ENCODE measurements at regions not wholly inside any gene's neighbourhood (a gene's known extent, or its start where the extent isn't known, plus 50 kb on each side); places are given as distances from the start of the nearest gene placed in this dataset.

GRCh38 chr7:153840861-153841260 lies 211.3 kb upstream of the DPP6 start:
- no peak overlapping the region for H3K4me3 ChIP-seq (ENCODE audit: low read length in 2 of 2)
- peaks cover 0 to 3% (median 0%) of the 10 kb centered on the region in 3 experiments for H3K27me3 ChIP-seq (ENCODE audit: control insufficient read depth in 3 of 3, insufficient read depth in 3 of 3, low read depth in 1 of 3, low read length in 3 of 3)
- peaks cover 0 to 2% of the 10 kb centered on the region in 2 donors for H3K4me1 ChIP-seq (ENCODE audit: control insufficient read depth in 2 of 2, insufficient read depth in 1 of 2, low read depth in 1 of 2, low read length in 2 of 2)
- H2AFZ ChIP-seq (ENCODE audit: low read length) = no peak overlapping the region
- H4K91ac ChIP-seq (ENCODE audit: low read depth, low read length, poor library complexity) = no peak overlapping the region
- no peak overlapping the region for H2BK5ac ChIP-seq (ENCODE audit: low read length)
- no peak overlapping the region for H2BK15ac ChIP-seq (ENCODE audit: low read length)
- no peak overlapping the region for H3K23ac ChIP-seq (ENCODE audit: low read depth, low read length, poor library complexity)
- H3K9ac ChIP-seq (ENCODE audit: low read depth, low read length, poor library complexity) = no peak overlapping the region
- H2AK5ac ChIP-seq (ENCODE audit: low read depth, low read length) = no peak overlapping the region
- no peaks in the 10 kb centered on the region for H3K36me3 ChIP-seq (replicated peaks in 1 of 2; ENCODE audit: control insufficient read depth in 2 of 2, insufficient read depth in 2 of 2, low read length in 2 of 2)
- no peak overlapping the region for H4K8ac ChIP-seq (ENCODE audit: low read depth, low read length)
- no CpG with 5 or more reads among the region's 5 CpGs for WGBS, 2 donors (ENCODE audit: extremely low coverage in 2 of 2, insufficient read length in 2 of 2, insufficient replicate concordance in 1 of 2)
- no peak for DNase-seq (ENCODE audit: low spot score)
- peaks cover 0 to 4% of the 10 kb centered on the region in 2 donors for H3K9me3 ChIP-seq (replicated peaks in 1 of 2; ENCODE audit: control insufficient read depth in 2 of 2, insufficient read depth in 1 of 2, low read depth in 1 of 2, low read length in 2 of 2)
- no peak overlapping the region for H3K27ac ChIP-seq (replicated peaks; ENCODE audit: low read length)
- no peak overlapping the region for H3K4me2 ChIP-seq (ENCODE audit: insufficient read depth, low read length, poor library complexity, severe bottlenecking)
- H3K14ac ChIP-seq (ENCODE audit: low read length) = no peak overlapping the region
- H2BK120ac ChIP-seq (ENCODE audit: low read depth, low read length) = no peak overlapping the region
- H2BK12ac ChIP-seq (ENCODE audit: low read length) = no peak overlapping the region
- H3K4ac ChIP-seq (ENCODE audit: low read length) = no peak overlapping the region
- no peak overlapping the region for H3K18ac ChIP-seq (ENCODE audit: low read length)
- H3K79me1 ChIP-seq (ENCODE audit: low read depth, low read length) = no peaks in the 10 kb centered on the region

DNA sequence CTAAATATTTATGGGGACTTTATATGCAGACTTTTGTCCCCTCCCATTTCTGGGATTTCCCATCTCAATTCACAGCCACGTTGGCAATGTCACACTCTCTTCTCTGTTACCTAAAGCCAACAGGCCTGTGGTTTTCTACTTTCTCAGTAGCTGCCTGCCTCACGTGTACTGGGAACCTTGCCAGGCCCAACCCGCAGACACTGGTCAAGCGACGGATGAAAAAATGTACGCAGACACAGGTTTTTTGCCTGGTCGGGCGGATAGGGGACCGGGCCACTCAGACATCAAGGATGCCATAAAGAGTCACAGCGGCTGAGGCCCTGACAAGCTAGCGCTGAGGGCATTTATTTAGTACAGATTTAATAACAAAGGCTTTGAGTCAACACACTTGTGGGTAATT lies 204.4 kb upstream of the DPP6 start:
- no peak overlapping the region for H2AFZ ChIP-seq (ENCODE audit: low read length)
- no peak overlapping the region for H2AK5ac ChIP-seq (ENCODE audit: low read depth, low read length)
- H3K4ac ChIP-seq (ENCODE audit: low read length) = no peak overlapping the region
- H2BK12ac ChIP-seq (ENCODE audit: low read length) = no peak overlapping the region
- no peak overlapping the region for H2BK120ac ChIP-seq (ENCODE audit: low read depth, low read length)
- H3K4me1 ChIP-seq (ENCODE audit: control insufficient read depth in 2 of 2, insufficient read depth in 1 of 2, low read depth in 1 of 2, low read length in 2 of 2) = peaks cover 0 to 2% of the 10 kb centered on the region in 2 donors
- H3K27ac ChIP-seq (replicated peaks; ENCODE audit: low read length) = no peak overlapping the region
- H3K36me3 ChIP-seq (replicated peaks in 1 of 2; ENCODE audit: control insufficient read depth in 2 of 2, insufficient read depth in 2 of 2, low read length in 2 of 2) = no peaks in the 10 kb centered on the region
- no peak overlapping the region for H3K14ac ChIP-seq (ENCODE audit: low read length)
- H3K4me2 ChIP-seq (ENCODE audit: insufficient read depth, low read length, poor library complexity, severe bottlenecking) = no peak overlapping the region
- H3K18ac ChIP-seq (ENCODE audit: low read length) = no peak overlapping the region
- no peak overlapping the region for H4K8ac ChIP-seq (ENCODE audit: low read depth, low read length)
- no CpG with 5 or more reads among the region's 11 CpGs for WGBS, 2 donors (ENCODE audit: extremely low coverage in 2 of 2, insufficient read length in 2 of 2, insufficient replicate concordance in 1 of 2)
- H3K79me1 ChIP-seq (ENCODE audit: low read depth, low read length) = no peaks in the 10 kb centered on the region
- no peak overlapping the region for H3K4me3 ChIP-seq (ENCODE audit: low read length in 2 of 2)
- H3K27me3 ChIP-seq (ENCODE audit: control insufficient read depth in 3 of 3, insufficient read depth in 3 of 3, low read depth in 1 of 3, low read length in 3 of 3) = peaks cover 0 to 2% (median 0%) of the 10 kb centered on the region in 3 experiments
- H2BK15ac ChIP-seq (ENCODE audit: low read length) = no peak overlapping the region
- H3K9me3 ChIP-seq (replicated peaks in 1 of 2; ENCODE audit: control insufficient read depth in 2 of 2, insufficient read depth in 1 of 2, low read depth in 1 of 2, low read length in 2 of 2) = peaks cover 0 to 3% of the 10 kb centered on the region in 2 donors
- H3K23ac ChIP-seq (ENCODE audit: low read depth, low read length, poor library complexity) = no peak overlapping the region
- H4K91ac ChIP-seq (ENCODE audit: low read depth, low read length, poor library complexity) = no peak overlapping the region
- no peak for DNase-seq (ENCODE audit: low spot score)
- H2BK5ac ChIP-seq (ENCODE audit: low read length) = no peak overlapping the region
- H3K9ac ChIP-seq (ENCODE audit: low read depth, low read length, poor library complexity) = no peak overlapping the region

- Histone ChIP-seq H3K4me3 (ENCODE audit: low read length in 2 of 2) (no peak overlapping the region), H2AK5ac (ENCODE audit: low read depth, low read length) (no peak overlapping the region), H3K18ac (ENCODE audit: low read length) (no peak overlapping the region), H3K27me3 (ENCODE audit: control insufficient read depth in 3 of 3, insufficient read depth in 3 of 3, low read depth in 1 of 3, low read length in 3 of 3) (no peaks in the 10 kb centered on the region), H3K79me1 (ENCODE audit: low read depth, low read length) (no peaks in the 10 kb centered on the region), H2BK120ac (ENCODE audit: low read depth, low read length) (no peak overlapping the region), H4K91ac (ENCODE audit: low read depth, low read length, poor library complexity) (no peak overlapping the region), H3K9me3 (replicated peaks in 1 of 2; ENCODE audit: control insufficient read depth in 2 of 2, insufficient read depth in 1 of 2, low read depth in 1 of 2, low read length in 2 of 2) (peaks cover 0 to 2% of the 10 kb centered on the region in 2 donors), H2BK15ac (ENCODE audit: low read length) (no peak overlapping the region), H2BK12ac (ENCODE audit: low read length) (no peak overlapping the region), H3K27ac (replicated peaks; ENCODE audit: low read length) (no peak overlapping the region), H3K9ac (ENCODE audit: low read depth, low read length, poor library complexity) (no peak overlapping the region), H2AFZ (ENCODE audit: low read length) (no peak overlapping the region), H3K4ac (ENCODE audit: low read length) (no peak overlapping the region), H3K36me3 (replicated peaks in 1 of 2; ENCODE audit: control insufficient read depth in 2 of 2, insufficient read depth in 2 of 2, low read length in 2 of 2) (no peaks in the 10 kb centered on the region), H3K14ac (ENCODE audit: low read length) (no peak overlapping the region), H3K4me1 (ENCODE audit: control insufficient read depth in 2 of 2, insufficient read depth in 1 of 2, low read depth in 1 of 2, low read length in 2 of 2) (no peaks in the 10 kb centered on the region), H4K8ac (ENCODE audit: low read depth, low read length) (no peak overlapping the region), H3K23ac (ENCODE audit: low read depth, low read length, poor library complexity) (no peak overlapping the region), H2BK5ac (ENCODE audit: low read length) (no peak overlapping the region), H3K4me2 (ENCODE audit: insufficient read depth, low read length, poor library complexity, severe bottlenecking) (no peak overlapping the region)
- no peak for DNase-seq (ENCODE audit: low spot score)
- no CpG with 5 or more reads among the region's 4 CpGs for WGBS, 2 donors (ENCODE audit: extremely low coverage in 2 of 2, insufficient read length in 2 of 2, insufficient replicate concordance in 1 of 2)
Observed at GRCh38 chr7:153852261-153852660, 199.9 kb upstream of the DPP6 start.

- Histone ChIP-seq H2BK120ac (ENCODE audit: low read depth, low read length) (no peak overlapping the region), H4K8ac (ENCODE audit: low read depth, low read length) (no peak overlapping the region), H3K23ac (ENCODE audit: low read depth, low read length, poor library complexity) (no peak overlapping the region), H2BK12ac (ENCODE audit: low read length) (no peak overlapping the region), H3K79me1 (ENCODE audit: low read depth, low read length) (no peaks in the 10 kb centered on the region), H2BK5ac (ENCODE audit: low read length) (no peak overlapping the region), H3K9me3 (replicated peaks in 1 of 2; ENCODE audit: control insufficient read depth in 2 of 2, insufficient read depth in 1 of 2, low read depth in 1 of 2, low read length in 2 of 2) (peaks cover 0 to 5% of the 10 kb centered on the region in 2 donors), H3K4ac (ENCODE audit: low read length) (no peak overlapping the region), H3K27me3 (ENCODE audit: control insufficient read depth in 3 of 3, insufficient read depth in 3 of 3, low read depth in 1 of 3, low read length in 3 of 3) (no peaks in the 10 kb centered on the region), H2BK15ac (ENCODE audit: low read length) (no peak overlapping the region), H3K36me3 (replicated peaks in 1 of 2; ENCODE audit: control insufficient read depth in 2 of 2, insufficient read depth in 2 of 2, low read length in 2 of 2) (no peaks in the 10 kb centered on the region), H3K4me1 (ENCODE audit: control insufficient read depth in 2 of 2, insufficient read depth in 1 of 2, low read depth in 1 of 2, low read length in 2 of 2) (peaks cover 0 to 2% of the 10 kb centered on the region in 2 donors), H3K4me2 (ENCODE audit: insufficient read depth, low read length, poor library complexity, severe bottlenecking) (no peak overlapping the region), H2AFZ (ENCODE audit: low read length) (no peak overlapping the region), H3K4me3 (ENCODE audit: low read length in 2 of 2) (no peak overlapping the region), H3K9ac (ENCODE audit: low read depth, low read length, poor library complexity) (no peak overlapping the region), H3K27ac (replicated peaks; ENCODE audit: low read length) (no peak overlapping the region), H4K91ac (ENCODE audit: low read depth, low read length, poor library complexity) (no peak overlapping the region), H3K18ac (ENCODE audit: low read length) (no peak overlapping the region), H2AK5ac (ENCODE audit: low read depth, low read length) (no peak overlapping the region), H3K14ac (ENCODE audit: low read length) (no peak overlapping the region)
- DNase-seq (ENCODE audit: low spot score) = no peak
- WGBS, 2 donors (ENCODE audit: extremely low coverage in 2 of 2, insufficient read length in 2 of 2, insufficient replicate concordance in 1 of 2) = no CpG with 5 or more reads among the region's 4 CpGs
Observed at GRCh38 chr7:153858355-153858754, 193.8 kb upstream of the DPP6 start.

All from neuronal stem cell (in vitro differentiated cells).